ENCODE measurements at regions not wholly inside any gene's neighbourhood (a gene's known extent, or its start where the extent isn't known, plus 50 kb on each side); places are given as distances from the start of the nearest gene placed in this dataset.

- DNase-seq (ENCODE audit: extremely low read depth, low read depth), result no peak
- TF ChIP-seq, protein P1, sequence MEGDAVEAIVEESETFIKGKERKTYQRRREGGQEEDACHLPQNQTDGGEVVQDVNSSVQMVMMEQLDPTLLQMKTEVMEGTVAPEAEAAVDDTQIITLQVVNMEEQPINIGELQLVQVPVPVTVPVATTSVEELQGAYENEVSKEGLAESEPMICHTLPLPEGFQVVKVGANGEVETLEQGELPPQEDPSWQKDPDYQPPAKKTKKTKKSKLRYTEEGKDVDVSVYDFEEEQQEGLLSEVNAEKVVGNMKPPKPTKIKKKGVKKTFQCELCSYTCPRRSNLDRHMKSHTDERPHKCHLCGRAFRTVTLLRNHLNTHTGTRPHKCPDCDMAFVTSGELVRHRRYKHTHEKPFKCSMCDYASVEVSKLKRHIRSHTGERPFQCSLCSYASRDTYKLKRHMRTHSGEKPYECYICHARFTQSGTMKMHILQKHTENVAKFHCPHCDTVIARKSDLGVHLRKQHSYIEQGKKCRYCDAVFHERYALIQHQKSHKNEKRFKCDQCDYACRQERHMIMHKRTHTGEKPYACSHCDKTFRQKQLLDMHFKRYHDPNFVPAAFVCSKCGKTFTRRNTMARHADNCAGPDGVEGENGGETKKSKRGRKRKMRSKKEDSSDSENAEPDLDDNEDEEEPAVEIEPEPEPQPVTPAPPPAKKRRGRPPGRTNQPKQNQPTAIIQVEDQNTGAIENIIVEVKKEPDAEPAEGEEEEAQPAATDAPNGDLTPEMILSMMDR (IDR thresholded peaks at IDR 0.05; ENCODE audit: low read depth, low read length), result no peak
Measured at GRCh38 chr3:106589311-106589942, 720.6 kb upstream of the CBLB start.

GRCh38 chr3:106590216-106590615 lies 721.4 kb upstream of the CBLB start:
- no peak for DNase-seq (ENCODE audit: extremely low read depth, low read depth)
- TF ChIP-seq, protein P1 (IDR thresholded peaks at IDR 0.05; ENCODE audit: low read depth, low read length), result no peak

DNA sequence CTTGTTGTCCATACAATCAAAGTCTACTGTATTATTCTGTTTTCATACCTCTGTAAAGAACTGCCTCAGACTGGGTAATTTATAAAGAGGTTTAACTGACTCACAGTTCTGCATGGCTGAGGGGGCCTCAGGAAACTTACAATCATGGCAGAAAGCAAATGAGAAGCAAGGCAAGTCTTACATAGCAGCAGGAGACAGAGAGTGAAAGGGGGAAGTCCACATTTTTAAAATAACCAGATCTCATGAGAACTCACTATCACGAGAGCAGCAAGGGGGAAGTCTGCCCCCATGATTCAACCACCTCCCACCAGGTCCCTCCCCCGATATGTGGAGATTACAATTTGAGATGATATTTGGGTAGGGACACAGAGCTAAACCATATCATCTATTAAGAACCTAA lies 724.6 kb upstream of the CBLB start:
- no peak for DNase-seq (ENCODE audit: extremely low read depth, low read depth)
- TF ChIP-seq, protein P1 (IDR thresholded peaks at IDR 0.05; ENCODE audit: low read depth, low read length), result no peak

DNA sequence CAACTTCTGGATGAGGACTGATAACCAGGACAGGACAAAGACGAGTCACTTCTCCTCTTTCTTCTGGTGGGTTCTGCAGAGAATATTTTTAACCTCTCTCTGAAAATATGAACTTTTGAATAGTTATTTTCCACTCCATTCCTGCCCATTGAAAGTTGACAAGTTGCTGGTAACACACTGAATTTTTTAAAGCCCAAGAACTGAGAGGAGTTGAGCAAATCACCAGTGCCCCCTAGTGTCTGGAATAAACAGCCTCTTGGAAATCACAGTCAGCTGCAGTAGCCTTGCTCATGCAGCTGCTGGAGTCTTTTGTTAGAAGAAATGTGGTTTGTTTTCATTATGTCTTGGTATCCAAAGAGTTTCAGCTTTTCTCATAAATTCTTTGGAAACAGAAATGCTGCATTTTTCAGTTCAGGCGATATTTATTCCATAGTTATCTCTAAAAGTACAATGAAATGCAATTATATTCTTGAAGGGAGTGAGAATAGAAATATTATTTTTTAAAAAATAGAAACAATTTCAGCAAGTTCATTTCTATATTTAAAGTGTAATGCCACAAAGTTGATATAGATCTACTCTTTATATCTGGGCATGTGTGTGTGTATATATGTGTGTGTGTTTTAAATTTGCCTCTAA lies 741.0 kb upstream of the CBLB start:
- TF ChIP-seq, protein P1 (IDR thresholded peaks at IDR 0.05; ENCODE audit: low read depth, low read length), result peak; percentile 82
- peak; percentile 79 for DNase-seq (ENCODE audit: extremely low read depth, low read depth)

GRCh38 chr3:106610362-106610959 lies 741.6 kb upstream of the CBLB start:
- TF ChIP-seq, protein P1 (IDR thresholded peaks at IDR 0.05; ENCODE audit: low read depth, low read length), result no peak
- no peak for DNase-seq (ENCODE audit: extremely low read depth, low read depth)

GRCh38 chr3:106611116-106611515 lies 742.3 kb upstream of the CBLB start:
- TF ChIP-seq, protein P1 (IDR thresholded peaks at IDR 0.05; ENCODE audit: low read depth, low read length), result no peak
- DNase-seq (ENCODE audit: extremely low read depth, low read depth), result no peak

GRCh38 chr3:106611841-106612240 lies 743.0 kb upstream of the CBLB start:
- TF ChIP-seq, protein P1 (IDR thresholded peaks at IDR 0.05; ENCODE audit: low read depth, low read length), result no peak
- DNase-seq (ENCODE audit: extremely low read depth, low read depth), result no peak
